Activated naive CD4-positive, alpha-beta T cell treated with anti-CD3 and anti-CD28 coated beads, Interleukin-2, amount 10 ng/mL, durations not matched to agents 7 days and 5 days (primary cell): ENCODE measurements at regions not wholly inside any gene's neighbourhood (a gene's known extent, or its start where the extent isn't known, plus 50 kb on each side); places are given as distances from the start of the nearest gene placed in this dataset.

Experiments
- CTCF ChIA-PET: fragments of 350-600 bp; sonication (Branson Sonifier 250); formaldehyde crosslinking; loops from one replicate; lab custom pipeline; 2021; ENCODE audit warnings: antibody characterized with exemption; lab: Charles Lee
- DNase-seq: peaks from one replicate; pipeline ENCODE4 v3.0.0-alpha.2; 2020
- H3K27ac Mint-ChIP-seq: one replicate; pipeline ENCODE4 v1.8.0; 2021; ENCODE audit warnings: mild to moderate bottlenecking, moderate library complexity, mixed read lengths
- H3K27me3 Mint-ChIP-seq: one replicate; pipeline ENCODE4 v1.8.0; 2021; ENCODE audit warnings: mild to moderate bottlenecking, mixed read lengths
- H3K36me3 Mint-ChIP-seq: one replicate; pipeline ENCODE4 v1.8.0; 2021; ENCODE audit warnings: mixed read lengths
- H3K4me1 Mint-ChIP-seq: one replicate; pipeline ENCODE4 v1.8.0; 2021; ENCODE audit warnings: mixed read lengths
- H3K4me3 Mint-ChIP-seq: one replicate; pipeline ENCODE4 v1.8.0; 2021; ENCODE audit warnings: mild to moderate bottlenecking, moderate library complexity, mixed read lengths
- H3K9me3 Mint-ChIP-seq: one replicate; pipeline ENCODE4 v1.8.0; 2021; ENCODE audit warnings: mixed read lengths

GRCh38 chr2:129055824-129056223 lies 737.2 kb upstream of the HS6ST1 start:
- no peaks in the 10 kb centered on the region for H3K9me3 Mint-ChIP-seq
- no peaks in the 10 kb centered on the region for H3K4me1 Mint-ChIP-seq
- DNase-seq = no peak
- no peaks in the 10 kb centered on the region for H3K27me3 Mint-ChIP-seq
- no peak overlapping the region for H3K4me3 Mint-ChIP-seq
- CTCF ChIA-PET = no interaction called here
- H3K36me3 Mint-ChIP-seq = no peaks in the 10 kb centered on the region
- H3K27ac Mint-ChIP-seq = no peak overlapping the region

GRCh38 chr2:129056309-129056958 lies 737.8 kb upstream of the HS6ST1 start:
- DNase-seq = no peak
- no peaks in the 10 kb centered on the region for H3K36me3 Mint-ChIP-seq
- CTCF ChIA-PET = no interaction called here
- H3K27me3 Mint-ChIP-seq = no peaks in the 10 kb centered on the region
- H3K9me3 Mint-ChIP-seq = no peaks in the 10 kb centered on the region
- no peaks in the 10 kb centered on the region for H3K4me1 Mint-ChIP-seq
- no peak overlapping the region for H3K4me3 Mint-ChIP-seq
- no peak overlapping the region for H3K27ac Mint-ChIP-seq

- Mint-ChIP-seq H3K4me1 (no peaks in the 10 kb centered on the region), H3K27ac (no peak overlapping the region), H3K9me3 (no peaks in the 10 kb centered on the region), H3K27me3 (no peaks in the 10 kb centered on the region), H3K36me3 (no peaks in the 10 kb centered on the region), H3K4me3 (no peak overlapping the region)
- no peak for DNase-seq
- CTCF ChIA-PET = no interaction called here
Measured at GRCh38 chr2:129056959-129057317, 738.3 kb upstream of the HS6ST1 start.

GRCh38 chr2:129058981-129059380 lies 740.3 kb upstream of the HS6ST1 start:
- Mint-ChIP-seq H3K4me3 (no peak overlapping the region), H3K4me1 (no peaks in the 10 kb centered on the region), H3K36me3 (no peaks in the 10 kb centered on the region)

GRCh38 chr2:129059476-129059875 lies 740.8 kb upstream of the HS6ST1 start:
- Mint-ChIP-seq H3K9me3 (no peaks in the 10 kb centered on the region), H3K27ac (no peak overlapping the region), H3K27me3 (no peaks in the 10 kb centered on the region), H3K4me1 (no peaks in the 10 kb centered on the region), H3K36me3 (no peaks in the 10 kb centered on the region), H3K4me3 (no peak overlapping the region)
- CTCF ChIA-PET = no interaction called here
- DNase-seq = no peak

More at GRCh38 chr2:129058981-129059380, 740.3 kb upstream of the HS6ST1 start:
- Mint-ChIP-seq H3K9me3 (no peaks in the 10 kb centered on the region), H3K27ac (no peak overlapping the region), H3K27me3 (no peaks in the 10 kb centered on the region)
- no peak for DNase-seq
- CTCF ChIA-PET = no interaction called here

GRCh38 chr2:129061069-129061768 lies 742.6 kb upstream of the HS6ST1 start:
- H3K4me1 Mint-ChIP-seq = no peaks in the 10 kb centered on the region
- no peak overlapping the region for H3K27ac Mint-ChIP-seq
- no peaks in the 10 kb centered on the region for H3K36me3 Mint-ChIP-seq
- H3K9me3 Mint-ChIP-seq = no peaks in the 10 kb centered on the region
- CTCF ChIA-PET = no interaction called here
- no peaks in the 10 kb centered on the region for H3K27me3 Mint-ChIP-seq
- H3K4me3 Mint-ChIP-seq = no peak overlapping the region
- no peak for DNase-seq

GRCh38 chr2:129061769-129062121 lies 743.1 kb upstream of the HS6ST1 start:
- Mint-ChIP-seq H3K36me3 (no peaks in the 10 kb centered on the region), H3K27ac (no peak overlapping the region), H3K4me1 (no peaks in the 10 kb centered on the region), H3K9me3 (no peaks in the 10 kb centered on the region), H3K27me3 (no peaks in the 10 kb centered on the region), H3K4me3 (no peak overlapping the region)
- CTCF ChIA-PET = no interaction called here
- DNase-seq = no peak

- no peak for DNase-seq
- Mint-ChIP-seq H3K27ac (no peak overlapping the region), H3K4me3 (no peak overlapping the region), H3K9me3 (no peaks in the 10 kb centered on the region), H3K4me1 (no peaks in the 10 kb centered on the region), H3K36me3 (no peaks in the 10 kb centered on the region), H3K27me3 (no peaks in the 10 kb centered on the region)
- CTCF ChIA-PET = no interaction called here
Measured at GRCh38 chr2:129062146-129062912, 743.7 kb upstream of the HS6ST1 start.

- Mint-ChIP-seq H3K9me3 (no peaks in the 10 kb centered on the region), H3K36me3 (no peaks in the 10 kb centered on the region), H3K4me3 (no peak overlapping the region), H3K27ac (no peak overlapping the region), H3K4me1 (no peaks in the 10 kb centered on the region), H3K27me3 (no peaks in the 10 kb centered on the region)
- CTCF ChIA-PET = no interaction called here
- DNase-seq = no peak
Measured at GRCh38 chr2:129067070-129067469, 748.4 kb upstream of the HS6ST1 start.

- no peak for DNase-seq
- Mint-ChIP-seq H3K27me3 (no peaks in the 10 kb centered on the region), H3K9me3 (no peaks in the 10 kb centered on the region), H3K4me3 (no peak overlapping the region), H3K27ac (no peak overlapping the region), H3K4me1 (no peaks in the 10 kb centered on the region), H3K36me3 (no peaks in the 10 kb centered on the region)
- CTCF ChIA-PET = no interaction called here
Measured at GRCh38 chr2:129067953-129068352, 749.3 kb upstream of the HS6ST1 start.

- Mint-ChIP-seq H3K27me3 (no peaks in the 10 kb centered on the region), H3K9me3 (no peaks in the 10 kb centered on the region), H3K4me3 (no peak overlapping the region), H3K36me3 (no peaks in the 10 kb centered on the region), H3K27ac (no peak overlapping the region), H3K4me1 (no peaks in the 10 kb centered on the region)
- DNase-seq = no peak
- CTCF ChIA-PET = no interaction called here
Measured at GRCh38 chr2:129068543-129068942, 749.9 kb upstream of the HS6ST1 start.

- CTCF ChIA-PET = no interaction called here
Measured at GRCh38 chr2:129069875-129070594, 751.4 kb upstream of the HS6ST1 start.

GRCh38 chr2:129070663-129071062 lies 752.0 kb upstream of the HS6ST1 start:
- Mint-ChIP-seq H3K27ac (no peak overlapping the region), H3K4me3 (no peak overlapping the region), H3K4me1 (no peaks in the 10 kb centered on the region), H3K27me3 (no peaks in the 10 kb centered on the region), H3K36me3 (no peaks in the 10 kb centered on the region), H3K9me3 (no peaks in the 10 kb centered on the region)
- CTCF ChIA-PET = no interaction called here
- DNase-seq = no peak

More at GRCh38 chr2:129069875-129070594, 751.4 kb upstream of the HS6ST1 start:
- H3K36me3 Mint-ChIP-seq = no peaks in the 10 kb centered on the region
- H3K4me3 Mint-ChIP-seq = no peak overlapping the region
- no peaks in the 10 kb centered on the region for H3K9me3 Mint-ChIP-seq
- DNase-seq = no peak
- H3K4me1 Mint-ChIP-seq = no peaks in the 10 kb centered on the region
- H3K27me3 Mint-ChIP-seq = no peaks in the 10 kb centered on the region
- no peak overlapping the region for H3K27ac Mint-ChIP-seq

GRCh38 chr2:129071531-129071930 lies 752.9 kb upstream of the HS6ST1 start:
- CTCF ChIA-PET = no interaction called here
- no peaks in the 10 kb centered on the region for H3K27me3 Mint-ChIP-seq
- DNase-seq = no peak
- H3K27ac Mint-ChIP-seq = no peak overlapping the region
- no peaks in the 10 kb centered on the region for H3K9me3 Mint-ChIP-seq
- H3K36me3 Mint-ChIP-seq = no peaks in the 10 kb centered on the region
- H3K4me1 Mint-ChIP-seq = no peaks in the 10 kb centered on the region
- no peak overlapping the region for H3K4me3 Mint-ChIP-seq
